Esophagus squamous epithelium (tissue), 5 donors: ENCODE measurements at regions not wholly inside any gene's neighbourhood (a gene's known extent, or its start where the extent isn't known, plus 50 kb on each side); places are given as distances from the start of the nearest gene placed in this dataset.

Experiments used
- DNase-seq: peaks from one replicate; lab custom pipeline; 2025; lab: John Stamatoyannopoulos, UW
- H3K27ac ChIP-seq, 4 donors: fragments of 200-600 bp; sonication (generic); one replicate each; pipeline ENCODE4 v1.5.1; 2016 to 2019; ENCODE audit warnings: mild to moderate bottlenecking in 1 of 4
- H3K27me3 ChIP-seq, 4 donors: fragments of 200-600 bp; sonication (generic); 1 replicate in 3 of 4; 2 replicates in 1 of 4; pipeline versions ENCODE4 v1.5.1 to v1.6.0; 2017 to 2021; ENCODE audit warnings: antibody characterized with exemption in 1 of 4
- H3K36me3 ChIP-seq, 3 donors: fragments of 200-600 bp; sonication (generic); one replicate each; pipeline ENCODE4 v1.5.1; 2016 to 2019
- H3K4me1 ChIP-seq, 3 donors: fragments of 200-600 bp; sonication (generic); one replicate each; pipeline ENCODE4 v1.5.1; 2017 to 2019
- H3K4me3 ChIP-seq, 4 donors: fragments of 200-600 bp; sonication (generic); 1 replicate in 3 of 4; 2 replicates in 1 of 4; pipeline ENCODE4 v1.5.1; 2016 to 2019; ENCODE audit warnings: mild to moderate bottlenecking in 2 of 4, moderate library complexity in 1 of 4
- H3K9me3 ChIP-seq, 3 donors: fragments of 200-600 bp; sonication (generic); one replicate each; pipeline ENCODE4 v1.5.1; 2016 to 2019
- CTCF ChIP-seq, 6 experiments: fragments of 450-650 bp in 4 of 6; fragments of 200-600 bp in 2 of 6; sonication (generic) in 2 of 6; IDR thresholded peaks; one replicate each; pipeline ENCODE4 v1.5.1; 2016 to 2019; ENCODE audit warnings: antibody characterized with exemption in 6 of 6, mild to moderate bottlenecking in 4 of 6, moderate library complexity in 4 of 6
- POLR2A ChIP-seq, 4 donors: fragments of 450-650 bp; IDR thresholded peaks; one replicate each; pipeline ENCODE4 v1.6.1; 2017; ENCODE audit warnings: antibody characterized with exemption in 4 of 4, mild to moderate bottlenecking in 4 of 4, moderate library complexity in 3 of 4
- WGBS, 2 donors: methylation state at CpG; one replicate each; pipeline ENCODE4 v1.1.5; 2018; 5-methylcytosine and 5-hydroxymethylcytosine counted together
- intact Hi-C: fragments of 100-400 bp; cut with DNase I; formaldehyde crosslinking; loops from one replicate; pipeline ENCODE4 v1.15.0; 2022
- donor health status: DM: yes; HTN: yes; CAD: no.

- Histone ChIP-seq H3K27ac (no peak overlapping the region), H3K27me3 (peaks cover 0 to 52% (median 0%) of the 10 kb centered on the region in 4 donors), H3K36me3 (no peaks in the 10 kb centered on the region), H3K4me3 (no peak overlapping the region), H3K9me3 (no peaks in the 10 kb centered on the region), H3K4me1 (no peaks in the 10 kb centered on the region)
- TF ChIP-seq CTCF (IDR thresholded peaks at IDR 0.05), result no peak
- TF ChIP-seq POLR2A (IDR thresholded peaks at IDR 0.05), result no peak
- intact Hi-C loops, result no loop called here
- DNase-seq, result no peak
- 90% methylated on average over 5 of the region's 5 CpGs for WGBS, 2 donors
These were observed 411.3 kb downstream of the NPHP4 start for GRCh38 chr1:5580926-5581325.

- peaks cover 0 to 53% (median 0%) of the 10 kb centered on the region in 4 donors for H3K27me3 ChIP-seq
- 82 to 83% methylated on average over 2 to 4 of the region's 4 CpGs for WGBS, 2 donors
- no peaks in the 10 kb centered on the region for H3K36me3 ChIP-seq
- no peaks in the 10 kb centered on the region for H3K9me3 ChIP-seq
- no peaks in the 10 kb centered on the region for H3K4me1 ChIP-seq
- H3K4me3 ChIP-seq, result no peak overlapping the region
- TF ChIP-seq POLR2A (IDR thresholded peaks at IDR 0.05) (no peak), CTCF (IDR thresholded peaks at IDR 0.05) (no peak)
- intact Hi-C loops, result no loop called here
- DNase-seq, result no peak
- H3K27ac ChIP-seq, result no peak overlapping the region
These were observed 412.3 kb downstream of the NPHP4 start for GRCh38 chr1:5579966-5580365.

GRCh38 chr1:5578690-5579089 is 413.5 kb downstream of the NPHP4 start:
- Histone ChIP-seq H3K27me3 (peaks cover 0 to 53% (median 0%) of the 10 kb centered on the region in 4 donors), H3K27ac (no peak overlapping the region), H3K9me3 (no peaks in the 10 kb centered on the region), H3K4me1 (no peaks in the 10 kb centered on the region), H3K4me3 (no peak overlapping the region), H3K36me3 (no peaks in the 10 kb centered on the region)
- TF ChIP-seq CTCF (IDR thresholded peaks at IDR 0.05) (no peak), POLR2A (IDR thresholded peaks at IDR 0.05) (no peak)
- 69 to 81% methylated on average over 8 of the region's 8 CpGs for WGBS, 2 donors
- intact Hi-C loops, result no loop called here
- DNase-seq, result no peak

GRCh38 chr1:5577255-5578040 is 414.8 kb downstream of the NPHP4 start:
- Histone ChIP-seq H3K9me3 (no peaks in the 10 kb centered on the region), H3K4me1 (no peaks in the 10 kb centered on the region), H3K27me3 (peaks cover 0 to 44% (median 0%) of the 10 kb centered on the region in 4 donors), H3K27ac (no peak overlapping the region), H3K36me3 (no peaks in the 10 kb centered on the region), H3K4me3 (no peak overlapping the region)
- no peak for TF ChIP-seq POLR2A (IDR thresholded peaks at IDR 0.05)
- TF ChIP-seq CTCF (IDR thresholded peaks at IDR 0.05), result no peak
- WGBS, 2 donors, result 46 to 77% methylated on average over 4 to 5 of the region's 6 CpGs
- DNase-seq, result no peak
- intact Hi-C loops, result no loop called here

- Histone ChIP-seq H3K4me1 (no peaks in the 10 kb centered on the region), H3K27me3 (peaks cover 0 to 39% (median 0%) of the 10 kb centered on the region in 4 donors), H3K36me3 (no peaks in the 10 kb centered on the region), H3K4me3 (no peak overlapping the region), H3K27ac (no peak overlapping the region), H3K9me3 (no peaks in the 10 kb centered on the region)
- no peak for DNase-seq
- intact Hi-C loops, result no loop called here
- 82 to 84% methylated on average over 4 to 5 of the region's 5 CpGs for WGBS, 2 donors
- no peak for TF ChIP-seq POLR2A (IDR thresholded peaks at IDR 0.05)
- no peak for TF ChIP-seq CTCF (IDR thresholded peaks at IDR 0.05)
These were observed 415.6 kb downstream of the NPHP4 start for GRCh38 chr1:5576673-5577065.
